Right lung (tissue), 2 donors: ENCODE measurements at regions not wholly inside any gene's neighbourhood (a gene's known extent, or its start where the extent isn't known, plus 50 kb on each side); places are given as distances from the start of the nearest gene placed in this dataset.

ENCODE experiments used
- DNase-seq, 2 donors: peaks; one replicate each; pipeline ENCODE4 v3.0.0-alpha.2; 2013

DNA sequence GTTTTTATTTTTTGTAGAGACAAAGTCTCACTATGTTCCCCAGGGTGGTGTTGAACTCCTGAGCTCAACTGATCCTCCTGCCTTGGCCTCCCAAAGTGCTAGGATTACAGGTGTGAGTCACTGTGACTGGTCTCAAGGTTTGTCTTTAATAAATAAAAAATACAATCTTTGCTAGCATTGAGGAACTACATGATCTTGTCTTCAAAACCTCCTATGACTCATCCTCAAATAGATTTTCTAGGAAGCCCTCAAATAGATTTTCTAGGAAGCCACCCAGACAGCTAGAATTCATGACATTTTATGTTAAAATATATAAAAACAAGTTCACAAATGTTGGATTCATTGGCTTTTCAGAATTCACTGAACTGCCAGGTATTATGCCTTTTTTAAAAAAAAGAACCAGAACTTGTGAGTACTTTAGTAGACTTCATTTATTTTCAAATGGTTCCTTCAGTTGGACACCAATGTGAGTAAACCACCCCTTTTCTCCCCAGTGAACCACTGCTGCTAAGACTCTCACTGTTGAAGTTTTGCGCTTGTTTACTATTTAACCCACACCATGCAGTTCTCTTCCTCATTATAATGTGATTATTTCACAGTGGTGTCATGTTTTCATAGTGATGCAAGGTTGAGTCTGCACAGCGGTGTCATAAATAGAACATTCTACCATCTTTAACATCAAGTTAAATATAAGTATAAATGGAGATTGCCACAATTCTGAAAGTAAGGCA is 303.9 kb downstream of the CASP12 start:
- DNase-seq: no peak

DNA sequence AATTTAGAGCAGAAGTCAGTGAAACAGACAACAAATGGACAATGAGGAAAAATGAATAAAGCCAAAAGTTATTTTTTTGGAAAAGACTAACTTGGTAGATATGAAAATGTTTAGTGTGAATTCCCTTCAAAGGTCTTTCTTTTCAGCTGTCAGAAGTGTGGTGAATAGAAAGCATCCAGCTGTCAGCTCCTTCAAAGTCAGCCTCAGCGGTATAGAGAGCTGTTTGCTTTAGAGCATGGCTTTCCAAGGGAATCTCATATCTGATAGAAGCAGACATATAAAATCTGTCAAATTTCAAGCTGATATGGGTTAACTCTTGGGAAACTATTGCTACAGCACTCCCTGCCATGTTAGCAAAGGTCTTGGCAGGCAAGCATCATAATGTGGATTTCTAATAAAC is 309.3 kb downstream of the CASP12 start:
- DNase-seq: peak; percentile 43 to 49

DNA sequence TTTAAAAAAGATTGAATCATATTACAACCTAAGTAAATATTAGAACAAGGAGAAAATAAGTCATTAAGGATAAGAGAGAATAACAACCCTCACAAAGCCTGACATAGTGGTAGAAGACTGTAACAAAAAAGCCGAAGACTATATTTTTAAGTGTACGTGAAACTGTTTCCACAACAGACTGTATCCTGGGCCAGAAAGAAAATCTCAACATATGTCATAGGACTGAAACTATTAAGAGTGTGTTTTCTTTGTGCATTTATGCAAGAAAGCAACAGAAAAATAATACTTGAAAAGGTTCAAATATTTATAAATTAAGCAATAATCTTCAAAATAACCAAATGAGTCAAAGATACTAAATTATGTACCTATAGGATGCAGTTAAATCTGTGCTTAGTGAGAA is 309.8 kb downstream of the CASP12 start:
- no peak for DNase-seq

DNA sequence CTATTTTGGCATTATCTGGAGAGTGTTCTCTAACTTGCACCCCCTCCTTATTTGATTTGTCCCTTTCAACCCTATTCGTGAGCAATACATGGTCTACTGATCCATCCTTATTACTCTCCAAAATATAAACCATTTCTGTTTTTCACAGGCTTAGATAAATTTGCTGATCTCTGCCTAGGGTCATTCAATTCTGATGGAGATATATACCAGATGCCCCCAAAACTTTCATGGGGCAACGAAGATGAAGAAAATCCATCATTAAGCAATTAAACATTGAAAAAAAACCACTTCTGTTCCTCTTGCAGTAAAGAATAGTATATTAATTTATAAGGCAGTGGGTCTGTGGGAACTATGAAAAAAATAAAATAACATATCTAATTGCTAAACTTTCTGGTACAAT is 313.4 kb downstream of the CASP12 start:
- no peak for DNase-seq

DNA sequence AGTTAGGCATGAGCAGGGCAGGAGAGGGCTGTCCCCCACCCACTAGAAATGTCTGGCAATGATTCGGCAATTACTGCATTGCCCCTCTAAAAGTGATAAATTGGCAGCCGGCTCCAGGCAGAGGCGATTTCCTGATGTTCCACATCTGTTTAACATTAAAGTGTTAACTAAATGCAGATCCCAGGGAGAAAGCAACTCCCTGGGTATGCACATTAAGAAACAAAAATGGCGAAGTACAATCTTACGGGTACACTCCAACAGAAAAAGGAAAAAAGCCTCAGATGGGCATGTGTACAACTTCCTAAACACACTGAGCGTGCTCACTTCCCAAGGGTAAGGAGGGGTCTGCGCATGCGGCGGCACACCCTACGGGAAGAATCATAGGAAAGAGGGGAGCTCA is 314.4 kb downstream of the CASP12 start:
- DNase-seq: no peak

DNA sequence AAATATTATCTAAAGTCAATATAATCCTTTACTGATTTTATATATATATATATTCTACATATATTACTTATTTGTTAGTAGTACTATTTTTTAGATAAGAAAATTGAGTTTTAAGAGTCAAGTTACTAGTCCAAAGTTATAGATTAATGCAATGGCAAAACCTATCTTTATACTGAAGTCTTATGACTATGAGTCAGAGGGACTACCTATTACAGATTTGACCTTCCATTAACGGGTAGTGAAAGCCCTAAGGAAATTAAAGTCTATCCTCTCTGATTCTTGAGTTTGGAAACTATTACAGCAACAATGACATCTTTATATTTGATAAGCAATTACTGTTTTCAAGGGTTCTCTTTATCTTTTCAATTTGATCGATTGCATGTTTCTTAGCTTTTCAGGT is 315.8 kb downstream of the CASP12 start:
- DNase-seq: no peak

DNA sequence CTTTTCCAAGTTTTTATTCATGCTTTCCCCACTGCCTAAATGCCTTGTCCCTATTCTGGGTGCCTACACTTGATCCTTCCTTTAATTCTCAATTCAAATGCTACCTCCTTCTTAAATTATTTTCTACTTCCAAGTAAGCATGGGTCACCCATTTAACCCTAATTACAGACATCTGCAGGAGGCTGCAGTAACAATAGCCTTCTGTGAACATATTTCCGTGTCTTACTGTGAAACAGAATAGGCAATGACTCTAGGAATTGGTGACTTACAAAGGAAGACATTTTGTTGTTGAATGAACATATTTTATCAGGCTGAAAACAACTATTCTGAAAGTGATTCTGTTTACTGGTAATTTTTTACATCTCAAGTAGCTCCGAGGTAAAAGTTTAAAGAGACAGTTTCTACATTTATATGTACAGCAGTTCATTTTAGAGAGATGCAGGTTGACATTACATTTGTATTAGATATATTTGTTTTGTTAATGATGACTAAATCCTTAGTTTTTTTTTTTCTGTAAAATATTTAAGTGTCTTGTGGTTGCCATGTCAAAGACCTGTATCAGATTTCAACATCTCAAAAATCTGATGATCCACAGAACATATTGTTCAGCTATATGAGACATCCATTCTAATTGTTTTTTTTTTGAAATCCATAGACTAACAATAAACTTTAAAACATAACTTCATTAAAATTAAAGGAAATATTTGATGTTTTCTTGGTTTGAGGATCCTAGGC is 316.8 kb downstream of the CASP12 start:
- DNase-seq: no peak

DNA sequence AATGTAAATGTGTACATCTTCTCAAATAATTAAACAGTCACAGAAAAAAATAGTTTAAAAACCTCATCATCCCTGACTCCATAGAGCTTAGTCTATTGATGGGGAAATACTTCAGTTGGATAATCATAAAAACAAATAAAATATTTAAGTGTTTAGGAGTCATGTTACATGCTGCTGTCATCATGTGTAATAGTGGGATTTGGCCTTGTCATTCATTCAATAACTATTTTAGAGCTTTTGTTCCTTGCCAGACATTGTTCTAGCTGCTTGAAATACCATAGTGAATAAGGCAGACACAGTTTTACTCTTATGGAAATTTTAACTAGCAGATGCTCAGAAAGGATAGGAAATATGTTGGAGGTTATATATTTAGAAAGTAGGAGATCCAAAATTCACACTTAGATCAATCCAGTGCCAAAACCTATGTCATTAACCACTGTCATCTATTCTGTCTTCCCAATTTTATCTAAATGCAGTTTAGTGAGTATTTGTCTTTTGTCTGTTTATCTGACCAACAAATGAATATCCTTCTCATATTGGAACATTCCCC is 324.7 kb downstream of the CASP12 start:
- DNase-seq: no peak

DNA sequence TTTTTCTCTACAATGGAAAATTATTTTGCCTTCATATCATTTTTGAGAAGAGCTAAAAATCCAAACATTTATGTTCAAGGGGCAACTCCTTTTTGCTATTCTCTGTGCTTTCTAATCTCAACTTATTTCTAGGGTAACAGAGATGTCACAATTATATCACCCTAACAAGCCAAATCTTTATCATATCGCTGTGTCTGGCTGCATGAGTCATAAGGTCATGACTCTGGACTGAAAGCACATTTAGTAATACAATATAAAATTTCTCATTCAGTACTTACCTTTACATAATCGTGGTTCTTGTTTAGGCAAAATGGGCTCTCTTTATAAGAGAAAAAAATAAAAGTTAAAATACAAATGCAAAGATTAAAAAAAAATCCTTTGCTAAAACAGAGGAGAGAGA is 326.0 kb downstream of the CASP12 start:
- no peak for DNase-seq

DNA sequence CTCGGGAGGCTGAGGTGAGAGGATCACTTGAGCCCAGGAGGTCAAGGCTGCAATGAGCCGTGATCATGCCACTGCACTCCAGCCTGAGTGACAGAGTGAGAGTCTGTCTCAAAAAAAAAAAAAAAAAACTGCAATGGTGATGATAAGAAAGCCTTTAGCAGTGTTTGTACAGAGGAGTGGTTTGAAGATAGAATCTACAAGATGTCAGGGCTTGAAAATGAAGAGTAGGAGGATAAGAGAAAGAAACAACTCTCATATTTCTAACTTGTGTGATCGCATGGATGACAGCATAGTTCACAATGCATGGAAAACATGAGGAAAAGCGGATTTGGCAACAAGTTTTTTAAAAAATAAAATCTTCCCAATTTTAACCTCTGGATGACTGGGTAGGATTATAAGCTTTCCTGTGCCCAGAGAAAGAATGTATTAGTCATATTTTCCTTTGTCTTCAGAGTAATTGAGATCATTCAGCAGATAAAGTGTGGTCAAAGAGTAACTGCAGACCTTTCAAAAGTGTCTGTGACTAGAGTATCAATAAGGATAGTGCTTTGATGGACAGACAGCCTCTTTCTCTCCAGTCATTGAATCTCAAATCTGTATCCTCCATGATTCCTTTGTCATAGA is 328.1 kb downstream of the CASP12 start:
- DNase-seq: no peak

DNA sequence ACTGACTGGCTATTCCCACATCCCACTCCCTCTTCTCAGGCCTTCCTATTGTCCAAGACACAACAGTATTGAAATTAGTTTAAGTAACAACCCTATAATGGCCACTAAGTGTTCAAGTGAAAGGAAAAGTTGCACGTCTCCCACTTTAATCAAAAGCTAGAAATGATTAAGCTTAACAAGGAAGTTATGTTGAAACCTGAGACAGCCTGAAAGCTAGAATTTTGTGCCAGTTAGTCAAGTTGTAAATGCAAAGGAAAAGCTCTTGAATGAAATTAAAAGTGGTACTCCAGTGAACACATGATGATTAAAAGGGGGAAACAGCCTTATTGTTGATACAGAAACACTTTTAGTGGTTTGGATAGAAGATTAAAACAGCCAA is 332.7 kb downstream of the CASP12 start:
- DNase-seq: peak; percentile 17 to 21

DNA sequence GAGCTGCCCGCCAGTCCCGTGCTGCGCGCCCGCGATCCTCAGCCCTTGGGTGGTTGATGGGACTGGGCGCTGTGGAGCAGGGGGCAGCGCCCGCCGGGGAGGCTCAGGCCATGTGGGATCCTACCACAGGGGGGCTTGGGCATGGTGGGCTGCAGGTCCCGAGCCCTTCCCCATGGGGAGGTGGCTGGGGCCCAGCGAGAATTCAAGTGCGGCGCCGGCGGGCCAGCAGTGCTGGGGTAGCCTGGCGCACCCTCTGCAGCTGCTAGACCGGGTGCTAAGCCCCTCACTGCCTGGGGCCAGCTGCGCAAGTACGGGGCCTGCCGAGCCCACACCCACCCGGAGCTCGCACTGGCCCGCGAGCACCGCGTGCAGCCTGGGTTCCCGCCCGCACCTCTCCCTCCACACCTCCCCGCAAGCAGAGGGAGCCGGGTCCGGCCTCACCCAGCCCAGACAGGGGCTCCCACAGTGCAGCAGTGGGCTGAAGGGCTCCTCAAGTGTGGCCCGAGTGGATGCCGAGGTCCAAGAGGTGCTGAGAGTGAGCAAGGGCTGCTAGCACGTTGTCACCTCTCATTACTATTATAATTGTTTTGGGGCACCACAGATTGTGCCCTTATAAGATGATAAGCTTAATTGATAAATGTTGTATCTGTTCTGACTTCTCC is 333.2 kb downstream of the CASP12 start:
- no peak for DNase-seq

DNA sequence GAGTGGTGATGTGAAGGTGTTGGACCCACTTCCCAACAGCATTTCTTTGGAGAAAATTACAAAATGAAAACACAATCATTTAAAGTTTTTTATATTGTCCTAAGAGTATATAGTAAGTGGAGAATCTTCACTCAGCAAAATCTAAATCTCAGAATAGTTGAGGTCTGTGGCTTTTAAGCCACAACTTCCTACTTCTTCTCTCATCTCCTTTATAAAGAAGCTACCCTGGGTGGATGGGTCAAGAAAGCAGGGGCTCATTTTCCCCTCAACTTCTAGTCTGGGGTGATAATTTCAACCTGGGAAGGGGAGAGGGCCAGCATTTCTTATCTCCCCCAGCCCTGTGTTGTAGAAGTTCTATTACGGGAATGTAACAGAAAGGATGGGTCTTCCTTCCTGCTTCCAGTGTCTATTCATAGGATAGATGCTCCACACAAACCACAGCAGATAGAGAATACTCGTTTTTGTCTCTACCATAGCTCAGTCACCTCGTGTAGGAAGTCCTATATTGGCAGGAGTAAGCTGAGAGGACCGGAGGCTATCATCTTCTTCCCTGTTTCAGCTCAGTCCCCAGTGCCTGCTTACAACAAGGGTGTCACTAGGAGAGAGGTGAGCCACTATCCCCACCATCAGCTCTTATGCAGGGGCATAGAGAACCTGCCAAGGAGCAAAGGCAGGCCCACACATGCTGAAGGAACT is 341.5 kb downstream of the CASP12 start:
- DNase-seq: no peak

DNA sequence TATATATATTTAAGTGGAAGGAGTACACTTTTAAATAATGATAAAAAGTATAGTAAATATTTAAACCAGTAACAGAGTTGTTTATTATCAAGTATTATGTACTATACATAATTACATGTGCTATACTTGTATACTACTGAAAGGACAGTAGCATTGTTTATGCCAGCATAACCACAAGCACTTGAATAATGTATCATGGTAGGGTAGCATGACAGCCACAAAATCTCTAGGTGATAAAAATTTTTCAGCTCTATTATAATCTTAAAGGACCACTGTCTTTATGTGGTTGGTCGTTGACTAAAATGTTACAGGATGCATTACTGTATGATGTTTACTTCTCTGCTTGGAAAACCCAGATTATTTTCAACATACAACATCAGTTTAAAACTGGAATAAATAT is 349.2 kb downstream of the CASP12 start:
- DNase-seq: no peak

DNA sequence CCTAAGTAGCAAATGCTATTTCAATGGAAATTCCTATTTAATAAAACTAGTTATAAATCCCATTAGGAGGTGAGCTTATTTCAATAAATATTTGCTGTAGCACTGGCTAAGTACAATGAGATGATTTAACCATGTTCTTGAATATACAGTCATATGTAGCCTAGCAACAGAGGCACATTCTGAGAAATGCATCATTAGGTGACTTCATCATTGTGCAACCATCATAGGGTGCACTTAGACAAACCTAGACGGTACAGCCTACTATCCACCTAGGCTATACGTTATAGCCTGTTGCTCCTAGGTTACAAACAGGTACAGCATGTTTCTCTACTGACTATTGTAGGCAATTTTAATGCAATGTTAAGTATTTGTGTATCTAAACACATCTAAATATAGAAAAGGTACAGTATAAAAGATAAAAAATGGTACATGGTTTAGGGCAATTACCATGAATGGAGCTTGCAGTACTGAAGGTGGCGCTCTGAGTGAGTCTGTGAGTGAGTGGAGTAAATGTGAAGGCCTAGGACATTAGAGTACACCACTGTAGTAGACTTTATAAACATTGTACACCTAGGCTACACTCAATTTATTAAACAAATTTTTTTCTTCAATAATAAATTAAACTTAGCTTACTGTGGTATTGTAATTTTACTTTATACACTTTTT is 350.1 kb downstream of the CASP12 start:
- no peak for DNase-seq

DNA sequence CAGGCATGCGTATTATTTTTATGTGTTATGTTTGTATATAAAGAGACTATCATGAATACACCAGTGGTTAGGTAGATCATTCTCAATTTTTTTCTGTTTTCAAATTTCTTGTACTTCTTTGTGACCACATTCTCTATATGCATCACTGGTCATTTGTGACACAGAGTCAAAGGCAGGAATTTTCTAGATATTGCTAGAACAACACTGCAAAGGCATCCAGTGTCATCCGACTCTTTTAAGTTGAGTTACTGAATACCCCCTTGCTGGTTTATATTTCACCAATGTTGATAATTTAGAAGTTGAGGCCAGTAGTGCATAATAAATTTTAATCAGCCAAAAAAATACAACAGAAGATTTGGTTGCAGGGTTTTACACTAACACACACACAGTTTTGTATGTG is 351.8 kb downstream of the CASP12 start:
- no peak for DNase-seq

DNA sequence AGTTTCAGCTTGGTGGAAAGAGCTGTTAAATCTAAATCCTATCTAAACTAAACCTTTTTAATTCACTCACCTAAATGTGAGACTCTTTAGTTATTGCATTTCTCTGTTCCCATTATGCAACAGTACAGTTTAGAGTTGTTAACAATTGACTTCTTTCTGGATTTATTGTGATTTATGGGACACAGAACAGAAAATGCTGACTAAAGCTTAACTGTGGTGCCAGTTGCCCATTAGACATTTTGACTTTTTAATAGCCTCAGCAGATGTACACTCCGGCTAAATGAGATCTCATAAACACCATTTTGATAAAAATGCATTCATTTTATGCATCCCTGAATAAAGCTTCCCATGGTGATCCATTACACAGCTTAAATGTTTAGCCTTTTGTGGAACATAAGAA is 356.6 kb downstream of the CASP12 start:
- DNase-seq: no peak

DNA sequence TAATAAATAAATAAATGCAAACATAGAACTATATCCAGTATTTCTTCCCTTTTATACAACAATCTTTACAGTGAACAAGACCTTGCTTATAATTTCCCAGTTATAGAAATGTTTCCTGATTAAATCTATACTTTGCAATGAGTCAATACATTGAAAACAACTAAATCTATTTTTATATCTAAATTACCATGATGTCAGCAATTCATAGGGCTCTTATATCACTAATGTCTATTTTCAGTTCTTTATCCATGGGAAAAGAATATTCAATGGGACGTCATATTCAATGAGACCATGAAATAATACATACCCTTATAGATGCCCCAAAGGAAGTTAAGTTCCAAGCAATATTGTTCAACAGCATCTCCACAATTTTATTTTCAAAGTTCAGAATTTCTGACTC is 359.9 kb downstream of the CASP12 start:
- no peak for DNase-seq

DNA sequence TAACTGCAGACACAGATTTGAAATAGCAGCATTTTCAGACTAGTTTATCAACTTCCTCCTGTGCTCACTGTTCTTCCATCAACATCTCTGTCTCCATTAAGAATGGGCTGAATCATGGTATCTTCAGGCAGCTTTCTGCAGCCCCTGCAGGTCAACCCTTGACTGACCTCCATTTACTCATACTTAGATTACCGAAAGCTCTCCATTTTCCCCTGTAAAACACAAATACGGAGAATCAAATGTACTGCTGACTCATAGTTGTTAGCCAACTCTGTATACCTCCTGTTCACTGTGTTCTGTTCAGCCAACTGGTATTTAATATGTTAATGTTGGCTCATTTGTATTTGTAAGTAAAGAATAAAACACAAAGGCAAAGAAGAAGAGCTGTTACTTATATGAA is 364.0 kb downstream of the CASP12 start:
- DNase-seq: no peak

DNA sequence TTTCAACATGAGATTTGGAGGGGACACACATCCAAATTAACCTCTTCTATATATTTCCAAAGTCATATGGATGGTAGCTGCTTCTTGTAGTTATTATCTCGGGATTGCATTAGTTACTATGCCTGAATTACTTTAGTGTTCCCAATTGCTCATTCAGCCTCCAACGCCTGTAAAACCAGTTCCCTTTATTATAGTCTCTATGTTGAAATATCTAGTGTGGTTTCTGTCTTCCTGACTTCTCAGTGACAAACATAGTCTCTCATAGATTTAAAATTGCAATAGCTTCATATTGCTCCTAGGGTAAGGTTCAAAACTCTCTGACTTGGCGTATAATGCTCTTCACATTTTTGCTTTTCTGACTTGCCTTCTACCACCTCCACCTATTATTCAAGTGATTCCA is 366.4 kb downstream of the CASP12 start:
- DNase-seq: no peak

DNA sequence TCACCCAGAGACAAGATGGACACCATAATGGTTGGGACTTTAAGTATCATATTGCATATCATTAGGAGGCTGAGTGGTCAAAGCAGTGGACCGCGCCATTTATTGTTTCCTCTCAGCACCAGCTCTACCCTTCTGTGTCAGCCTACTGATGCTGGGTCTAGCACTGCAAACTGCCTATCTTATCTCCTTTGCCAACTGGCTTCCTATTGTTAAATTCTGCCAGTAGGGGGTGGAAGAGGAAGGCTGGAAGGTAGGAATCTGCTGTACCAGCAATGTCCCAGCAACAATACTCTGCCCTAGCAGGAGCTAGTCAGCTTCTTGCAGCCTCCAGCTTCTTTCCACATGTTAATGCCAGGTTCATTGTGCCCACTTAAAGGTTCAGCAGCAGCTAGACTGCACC is 367.1 kb upstream of the PDGFD start:
- DNase-seq: no peak
